Erythroblast (primary cell): ENCODE measurements at regions not wholly inside any gene's neighbourhood (a gene's known extent, or its start where the extent isn't known, plus 50 kb on each side); places are given as distances from the start of the nearest gene placed in this dataset.

Experiments used
- GATA1 ChIP-seq: IDR thresholded peaks from 2 replicates; pipeline ENCODE4 v1.6.1; 2011; ENCODE audit warnings: low read depth, mild to moderate bottlenecking, control low read depth, low read length, moderate library complexity
- POLR2A ChIP-seq: IDR thresholded peaks from 2 replicates; pipeline ENCODE4 v1.6.1; 2011; ENCODE audit warnings: mild to moderate bottlenecking, low read length

DNA sequence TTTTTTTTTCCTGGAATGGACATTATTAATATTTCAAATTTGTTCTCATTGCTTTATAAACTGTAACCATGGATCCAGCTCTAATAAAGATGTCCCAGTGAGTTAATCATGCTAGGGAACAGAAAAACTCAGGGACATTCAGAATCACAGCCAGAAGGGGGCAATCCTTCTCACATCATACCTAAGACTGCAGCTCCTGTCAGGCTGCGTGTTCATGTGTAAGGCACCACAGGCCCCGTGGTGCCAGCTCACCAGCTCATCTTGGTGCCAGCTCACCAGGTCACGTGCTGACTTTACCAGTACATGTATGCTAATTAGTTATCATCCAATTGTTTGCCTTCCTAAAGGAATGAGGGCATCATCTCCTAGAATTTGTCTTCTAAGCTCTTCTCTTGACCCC is 84.7 kb upstream of the NEDD4L start:
- TF ChIP-seq POLR2A (no peak), GATA1 (no peak)
